Gastroesophageal sphincter (tissue), 3 donors: ENCODE measurements at regions not wholly inside any gene's neighbourhood (a gene's known extent, or its start where the extent isn't known, plus 50 kb on each side); places are given as distances from the start of the nearest gene placed in this dataset.

Experiments used
- CTCF ChIP-seq, 4 experiments: fragments of 200-600 bp in 2 of 4; fragments of 450-650 bp in 2 of 4; sonication (generic) in 1 of 4; IDR thresholded peaks; one replicate each; pipeline ENCODE4 v1.5.1; 2017 to 2019; ENCODE audit warnings: antibody characterized with exemption in 4 of 4, mild to moderate bottlenecking in 2 of 4, moderate library complexity in 2 of 4
- EP300 ChIP-seq: sonication (generic); formaldehyde crosslinking; IDR thresholded peaks from one replicate; pipeline ENCODE4 v1.6.1; 2017; ENCODE audit warnings: antibody characterized with exemption, mild to moderate bottlenecking
- POLR2AphosphoS5 ChIP-seq: sonication (generic); formaldehyde crosslinking; IDR thresholded peaks from one replicate; pipeline ENCODE4 v1.6.1; 2017; ENCODE audit warnings: antibody characterized with exemption

GRCh38 chr16:55964923-55965475 is 89.8 kb upstream of the CES5A start:
- no peak for TF ChIP-seq CTCF (IDR thresholded peaks at IDR 0.05)
- no peak for TF ChIP-seq POLR2AphosphoS5
- no peak for TF ChIP-seq EP300
